Stomach (tissue), 8 donors: ENCODE measurements at regions not wholly inside any gene's neighbourhood (a gene's known extent, or its start where the extent isn't known, plus 50 kb on each side); places are given as distances from the start of the nearest gene placed in this dataset.

Source experiments
- DNase-seq, 2 donors: peaks; one replicate each; pipeline versions ENCODE4 v3.0.0 to v3.0.0-alpha.2; 2013 to 2019
- H3K27ac ChIP-seq, 5 donors: fragments of 200-600 bp in 4 of 5; sonication (generic) in 4 of 5; one replicate each; pipeline ENCODE4 v1.5.1; 2013 to 2019; ENCODE audit warnings: mild to moderate bottlenecking in 1 of 5, moderate library complexity in 1 of 5
- H3K27me3 ChIP-seq, 3 donors: fragments of 200-600 bp; sonication (generic); one replicate each; pipeline ENCODE4 v1.5.1; 2017 to 2019; ENCODE audit warnings: mixed run types in 1 of 3
- H3K36me3 ChIP-seq, 4 donors: fragments of 200-600 bp; sonication (generic); 1 replicate in 3 of 4; 2 replicates in 1 of 4; pipeline ENCODE4 v1.5.1; 2016 to 2019
- H3K4me1 ChIP-seq, 4 donors: fragments of 200-600 bp; sonication (generic); one replicate each; pipeline ENCODE4 v1.5.1; 2016 to 2019
- H3K4me3 ChIP-seq, 4 donors: fragments of 200-600 bp; sonication (generic) in 3 of 4; one replicate each; pipeline ENCODE4 v1.5.1; 2016 to 2019; ENCODE audit warnings: mild to moderate bottlenecking in 1 of 4
- H3K9me3 ChIP-seq, 4 donors: fragments of 200-600 bp; sonication (generic); one replicate each; pipeline ENCODE4 v1.5.1; 2016 to 2019
- CTCF ChIP-seq, 7 experiments: fragments of 450-650 bp in 4 of 7; fragments of 200-600 bp in 3 of 7; sonication (generic) in 3 of 7; IDR thresholded peaks; one replicate each; pipeline ENCODE4 v1.5.1; 2016 to 2019; ENCODE audit warnings: antibody characterized with exemption in 7 of 7, control low read depth in 2 of 7, mild to moderate bottlenecking in 1 of 7
- EP300 ChIP-seq: sonication (generic); formaldehyde crosslinking; IDR thresholded peaks from one replicate; pipeline ENCODE4 v1.6.1; 2017; ENCODE audit warnings: antibody characterized with exemption
- POLR2A ChIP-seq, 4 donors: fragments of 450-650 bp; IDR thresholded peaks; one replicate each; pipeline ENCODE4 v1.6.1; 2016; ENCODE audit warnings: antibody characterized with exemption in 4 of 4, control low read depth in 2 of 4, mild to moderate bottlenecking in 1 of 4, moderate library complexity in 1 of 4
- POLR2AphosphoS5 ChIP-seq, 3 donors: sonication (generic); formaldehyde crosslinking; IDR thresholded peaks; one replicate each; pipeline ENCODE4 v1.6.1; 2016; ENCODE audit warnings: antibody characterized with exemption in 3 of 3
- WGBS, 5 donors: extraction: QIAGEN DNeasy Blood & Tissue Kit in 3 of 5; methylation state at CpG; one replicate each; pipeline versions ENCODE4 v1.1.5 to v1.1.7; 2013 to 2018; 5-methylcytosine and 5-hydroxymethylcytosine counted together
- intact Hi-C: fragments of 100-400 bp; cut with DNase I; formaldehyde crosslinking; loops from one replicate; pipeline ENCODE4 v1.15.1; 2023; ENCODE audit warnings: low total_unique reads
- donor health status: healthy with polysubstance abuse.
- donor health status: Bipolar disorder and iron deficiency.
- donor health status: healthy.

GRCh38 chr9:118268046-118268445, 563.8 kb downstream of the TLR4 start:
- Histone ChIP-seq H3K4me3 (no peak overlapping the region), H3K9me3 (no peaks in the 10 kb centered on the region), H3K4me1 (no peaks in the 10 kb centered on the region), H3K27me3 (no peaks in the 10 kb centered on the region), H3K27ac (no peak overlapping the region), H3K36me3 (no peaks in the 10 kb centered on the region)
- no peak for TF ChIP-seq CTCF (IDR thresholded peaks at IDR 0.05)
- TF ChIP-seq POLR2A (IDR thresholded peaks at IDR 0.05) = no peak
- no peak for DNase-seq
- intact Hi-C loops = no loop called here
- WGBS, 5 donors = 78 to 83% (median 82%) methylated on average over 6 of the region's 6 CpGs

GRCh38 chr9:118269623-118270022, 565.4 kb downstream of the TLR4 start:
- no peaks in the 10 kb centered on the region for H3K36me3 ChIP-seq
- WGBS, 5 donors = 65 to 75% (median 70%) methylated on average over 3 of the region's 3 CpGs
- no peaks in the 10 kb centered on the region for H3K27me3 ChIP-seq
- no peak overlapping the region for H3K4me3 ChIP-seq
- no peaks in the 10 kb centered on the region for H3K9me3 ChIP-seq
- TF ChIP-seq POLR2AphosphoS5 (IDR thresholded peaks at IDR 0.05) (no peak), CTCF (IDR thresholded peaks at IDR 0.05) (no peak), POLR2A (IDR thresholded peaks at IDR 0.05) (no peak)
- intact Hi-C loops = no loop called here
- no peak overlapping the region for H3K27ac ChIP-seq
- peak in 1 of 2 donors; percentile 1 for DNase-seq
- no peaks in the 10 kb centered on the region for H3K4me1 ChIP-seq

- H3K27ac ChIP-seq = no peak overlapping the region
- no peaks in the 10 kb centered on the region for H3K27me3 ChIP-seq
- no peaks in the 10 kb centered on the region for H3K4me1 ChIP-seq
- H3K9me3 ChIP-seq = no peaks in the 10 kb centered on the region
- DNase-seq = no peak
- H3K36me3 ChIP-seq = no peaks in the 10 kb centered on the region
- WGBS, 5 donors = 50 to 60% (median 57%) methylated on average over 3 of the region's 3 CpGs
- TF ChIP-seq CTCF (IDR thresholded peaks at IDR 0.05) (no peak), EP300 (no peak)
- intact Hi-C loops = no loop called here
- H3K4me3 ChIP-seq = no peak overlapping the region
These were observed 567.1 kb downstream of the TLR4 start for GRCh38 chr9:118271331-118271730.

- no peak for DNase-seq
- WGBS, 5 donors = 75 to 86% (median 80%) methylated on average over 1 of the region's 1 CpG
- Histone ChIP-seq H3K27me3 (no peaks in the 10 kb centered on the region), H3K9me3 (no peaks in the 10 kb centered on the region), H3K27ac (no peak overlapping the region), H3K4me3 (no peak overlapping the region), H3K36me3 (no peaks in the 10 kb centered on the region), H3K4me1 (no peaks in the 10 kb centered on the region)
- intact Hi-C loops = no loop called here
- TF ChIP-seq EP300 (no peak), CTCF (IDR thresholded peaks at IDR 0.05) (no peak), POLR2A (IDR thresholded peaks at IDR 0.05) (no peak), POLR2AphosphoS5 (IDR thresholded peaks at IDR 0.05) (no peak)
These were observed 567.7 kb downstream of the TLR4 start for GRCh38 chr9:118271936-118272335.

- Histone ChIP-seq H3K27ac (no peak overlapping the region), H3K4me3 (no peak overlapping the region), H3K9me3 (no peaks in the 10 kb centered on the region), H3K4me1 (no peaks in the 10 kb centered on the region), H3K27me3 (no peaks in the 10 kb centered on the region), H3K36me3 (no peaks in the 10 kb centered on the region)
- no peak for TF ChIP-seq POLR2A (IDR thresholded peaks at IDR 0.05)
- TF ChIP-seq POLR2AphosphoS5 (IDR thresholded peaks at IDR 0.05) = no peak
- TF ChIP-seq EP300 = no peak
- TF ChIP-seq CTCF (IDR thresholded peaks at IDR 0.05) = no peak
- intact Hi-C loops = no loop called here
- no peak for DNase-seq
These were observed 568.8 kb downstream of the TLR4 start for GRCh38 chr9:118273048-118273447.
